CD4-positive, alpha-beta T cell treated with Interleukin-21 for 1 hour (primary cell): ENCODE measurements at regions not wholly inside any gene's neighbourhood (a gene's known extent, or its start where the extent isn't known, plus 50 kb on each side); places are given as distances from the start of the nearest gene placed in this dataset.

Experiments
- DNase-seq: peaks from one replicate; pipeline ENCODE4 v3.0.0-alpha.2; 2020

DNA sequence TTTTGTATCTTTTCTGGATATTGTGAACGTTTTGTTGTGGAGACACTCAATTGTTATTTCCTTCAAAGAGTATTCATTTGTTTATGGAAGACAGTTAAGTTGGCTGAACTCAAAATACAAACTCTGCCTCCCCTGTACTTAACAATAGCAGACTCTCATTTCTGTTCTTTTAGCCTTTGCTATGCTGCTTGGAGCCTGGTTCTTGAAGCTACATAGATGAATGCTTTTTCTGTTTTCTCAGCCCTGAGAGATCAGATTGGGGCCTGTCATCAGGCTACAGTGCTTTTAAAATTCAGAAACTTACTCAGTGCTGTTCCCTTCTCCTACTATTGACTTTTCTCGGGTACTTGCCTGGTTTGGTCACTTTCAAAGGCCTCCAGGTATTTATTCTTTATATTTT, 215.7 kb upstream of the LYPLAL1 start:
- no peak for DNase-seq

DNA sequence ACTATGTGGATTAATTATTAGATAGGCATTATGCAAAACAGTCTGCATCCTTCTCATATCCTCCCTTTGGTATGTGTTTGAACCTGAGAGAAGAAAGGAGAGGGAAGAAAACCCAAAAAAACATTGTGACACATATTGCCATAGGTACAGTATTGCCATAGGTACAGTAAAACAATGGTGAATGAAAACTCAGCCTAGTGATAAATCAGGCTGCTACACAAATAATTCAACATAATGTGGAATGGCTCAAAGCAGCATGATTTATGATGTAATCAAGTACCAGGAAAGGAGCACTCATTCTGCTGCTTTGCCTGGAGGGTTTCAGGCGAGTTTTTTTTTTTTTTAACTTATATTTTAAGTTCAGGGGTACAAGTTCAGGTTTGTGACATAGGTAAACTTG, 213.9 kb upstream of the LYPLAL1 start:
- DNase-seq: no peak

DNA sequence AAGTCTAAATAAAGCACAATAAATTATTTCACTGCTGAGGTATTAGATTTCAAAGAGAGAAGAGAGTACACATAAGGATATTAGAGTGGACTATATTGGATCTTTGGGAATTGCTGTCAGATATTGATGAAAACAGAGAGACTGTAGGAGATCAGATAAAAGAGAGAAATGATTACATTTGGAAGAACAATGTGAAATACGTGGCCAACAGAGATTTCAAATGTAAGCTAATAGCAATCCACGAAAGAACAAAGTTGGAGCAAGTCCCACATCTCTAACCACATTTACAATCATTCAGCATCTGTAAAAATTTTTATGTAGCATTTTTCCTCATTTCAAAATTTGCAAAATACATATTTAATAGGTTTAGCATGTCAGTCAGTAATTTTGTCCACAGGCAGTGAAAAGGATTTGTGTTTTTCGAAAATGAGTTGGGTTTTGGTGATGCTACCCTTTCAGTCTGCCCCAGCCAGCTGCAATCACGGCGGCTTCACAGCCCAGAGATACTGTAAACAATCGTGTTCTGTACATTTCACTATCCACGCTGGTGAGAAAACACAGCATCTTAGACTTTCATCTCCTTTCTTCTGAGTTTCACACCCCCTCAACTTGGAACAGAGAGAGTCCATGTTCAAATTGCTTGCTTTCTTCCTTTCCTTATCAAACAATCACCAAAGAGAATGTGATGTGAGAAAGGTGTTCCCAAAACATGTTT, 209.1 kb upstream of the LYPLAL1 start:
- DNase-seq: no peak

DNA sequence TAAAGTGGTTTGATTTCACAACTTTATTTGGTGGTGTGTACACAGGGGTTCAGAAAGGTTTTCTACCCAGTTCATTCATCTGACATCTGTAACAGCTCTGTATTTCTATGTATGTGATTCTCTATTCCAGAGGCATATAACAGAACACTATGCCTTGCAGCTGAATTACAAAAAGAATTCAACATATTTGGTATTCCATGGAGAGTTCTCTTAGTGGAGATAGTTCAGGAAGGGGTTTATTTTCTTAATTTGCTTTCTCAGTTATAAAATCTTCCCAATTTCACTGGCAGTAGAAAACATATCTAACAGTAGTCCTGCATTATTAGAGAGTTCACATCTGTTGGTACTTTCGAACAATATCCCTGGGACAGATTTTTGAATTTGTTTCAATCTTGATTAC, 207.9 kb upstream of the LYPLAL1 start:
- no peak for DNase-seq

DNA sequence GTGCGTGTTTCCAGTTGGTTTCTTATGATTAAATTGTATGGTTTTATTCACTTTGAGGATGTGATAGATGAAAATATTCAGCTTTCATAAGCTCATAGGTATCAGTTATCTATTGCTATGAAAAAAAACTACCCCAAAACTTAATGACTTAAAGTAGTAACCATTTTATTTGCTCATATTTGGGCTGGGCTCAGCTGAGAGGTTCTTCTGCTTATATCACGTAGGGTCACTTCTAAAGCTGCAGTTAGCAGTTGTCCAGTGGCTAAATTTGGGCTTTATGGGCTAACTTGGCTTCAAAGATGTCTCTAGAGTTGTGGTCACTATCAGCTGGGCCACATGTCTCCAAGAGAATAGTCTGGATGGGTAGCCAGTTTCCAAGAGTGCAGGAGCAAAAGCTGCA, 206.4 kb upstream of the LYPLAL1 start:
- DNase-seq: no peak

DNA sequence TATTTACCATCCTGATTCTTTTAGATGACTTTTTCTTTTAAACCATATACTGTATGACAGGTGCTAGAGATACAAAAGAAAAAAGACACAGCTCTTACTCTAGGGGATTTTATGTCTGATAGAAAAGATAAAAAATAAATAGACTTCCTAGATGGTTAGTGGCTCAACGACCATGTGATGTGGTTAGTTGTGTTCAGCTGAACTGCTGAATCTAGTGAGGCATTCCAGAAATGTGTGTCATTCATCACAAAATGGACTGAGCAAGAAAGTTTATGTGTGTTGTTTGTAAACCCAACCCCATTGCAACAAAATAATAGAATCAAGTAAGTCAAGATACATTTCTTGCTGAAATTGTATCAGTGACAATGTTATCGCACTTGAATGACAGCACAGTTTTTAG, 205.8 kb upstream of the LYPLAL1 start:
- no peak for DNase-seq

DNA sequence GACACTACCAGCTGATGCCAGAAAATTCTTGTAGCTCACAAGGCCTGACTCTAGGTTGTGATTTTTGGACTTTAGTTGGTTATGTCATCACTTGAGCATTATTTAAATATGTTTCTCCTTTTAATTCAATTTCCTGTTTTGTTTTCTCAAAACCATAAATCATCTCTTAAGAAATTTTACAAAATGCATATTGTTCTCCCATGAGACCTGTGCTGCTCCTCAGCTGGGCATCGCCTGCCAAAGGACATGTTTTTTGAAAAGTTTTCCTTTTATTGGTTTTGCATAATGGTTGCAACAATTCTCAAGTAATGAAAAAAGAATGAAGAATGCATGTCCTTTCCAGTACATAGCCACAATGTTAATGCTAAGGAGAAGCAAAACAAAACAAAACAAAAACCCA, 204.7 kb upstream of the LYPLAL1 start:
- no peak for DNase-seq

DNA sequence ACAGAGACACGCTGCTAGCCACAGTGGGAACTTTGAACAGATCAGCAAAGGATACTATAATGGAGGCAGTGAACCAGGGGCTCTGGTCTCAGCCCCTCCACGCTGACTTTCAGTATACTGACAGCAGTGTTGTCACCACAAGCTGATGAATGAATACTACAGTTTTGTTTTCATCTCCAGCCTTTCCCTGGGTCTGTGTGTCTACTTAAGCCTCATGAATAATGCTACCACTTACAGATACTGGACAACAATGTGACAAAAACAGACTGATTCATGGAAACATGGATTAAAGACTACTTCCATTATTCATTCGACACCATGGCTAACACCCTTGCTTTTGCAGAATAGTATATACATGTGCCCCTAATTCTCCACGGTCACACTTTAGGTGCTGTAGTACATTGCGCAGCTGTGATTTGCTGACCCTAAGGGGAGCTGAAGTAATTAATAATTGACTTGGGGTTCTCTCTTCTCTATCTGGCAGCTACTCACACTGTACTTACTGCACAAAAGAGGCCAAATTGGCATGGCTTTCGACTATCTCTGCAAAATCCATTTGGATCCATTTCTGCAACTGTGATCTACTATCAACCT, 203.2 kb upstream of the LYPLAL1 start:
- no peak for DNase-seq

DNA sequence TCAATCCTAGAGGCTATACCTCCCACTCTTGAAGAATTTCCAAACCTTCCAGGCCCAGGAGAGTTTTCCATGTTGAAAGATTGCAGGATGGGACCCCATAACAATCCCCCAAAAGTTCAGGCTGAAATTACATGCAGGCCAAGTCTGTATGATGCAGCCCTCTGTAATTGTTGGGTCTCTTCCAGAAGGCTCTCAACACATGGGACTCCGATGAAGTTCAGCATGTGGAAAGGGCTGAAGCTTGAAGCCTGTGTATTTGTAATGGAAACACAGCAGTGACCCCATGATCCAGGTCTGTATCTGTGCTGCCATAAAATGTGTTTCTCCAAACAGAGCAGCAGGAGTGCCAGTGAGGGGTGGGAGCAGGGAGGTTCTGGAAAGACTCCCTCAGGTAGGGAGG, 202.5 kb upstream of the LYPLAL1 start:
- no peak for DNase-seq

DNA sequence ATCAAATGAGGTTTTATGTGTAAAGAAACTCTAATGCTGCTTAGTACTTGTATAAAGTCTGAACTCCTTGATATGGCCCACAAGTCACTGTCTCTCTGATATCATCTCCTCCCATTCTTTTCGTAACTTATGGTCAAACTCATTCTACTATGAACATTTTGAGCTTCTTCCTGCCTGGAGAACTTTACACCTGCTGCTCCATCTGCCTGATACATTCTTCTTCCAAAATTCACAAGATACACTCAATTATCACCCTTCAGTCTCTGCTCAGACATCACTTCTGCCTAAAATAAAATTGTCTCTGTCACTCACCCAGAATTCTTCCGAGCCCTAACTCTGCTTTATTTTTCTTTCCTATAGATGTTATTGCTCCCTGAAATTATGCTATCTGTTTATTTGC, 192.8 kb upstream of the LYPLAL1 start:
- no peak for DNase-seq

DNA sequence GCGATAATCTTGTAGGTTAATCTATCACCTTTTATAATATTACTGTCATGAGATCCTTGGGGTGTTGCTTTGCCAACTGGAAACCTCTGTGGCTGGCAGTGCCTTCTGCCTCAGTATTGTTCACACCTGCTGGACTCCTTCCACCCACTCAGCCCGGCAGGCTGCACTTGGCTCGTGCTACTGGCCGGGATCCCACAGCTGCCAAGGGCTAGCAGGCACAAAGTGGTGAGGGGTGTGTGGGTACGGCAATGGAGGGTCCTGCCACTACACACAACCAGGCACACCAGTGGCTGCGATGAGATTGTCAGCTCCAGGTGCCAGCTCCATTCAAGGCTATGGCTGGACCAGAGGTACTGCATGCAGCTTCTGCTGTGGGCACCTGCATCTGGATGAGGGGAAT, 191.2 kb upstream of the LYPLAL1 start:
- DNase-seq: no peak

DNA sequence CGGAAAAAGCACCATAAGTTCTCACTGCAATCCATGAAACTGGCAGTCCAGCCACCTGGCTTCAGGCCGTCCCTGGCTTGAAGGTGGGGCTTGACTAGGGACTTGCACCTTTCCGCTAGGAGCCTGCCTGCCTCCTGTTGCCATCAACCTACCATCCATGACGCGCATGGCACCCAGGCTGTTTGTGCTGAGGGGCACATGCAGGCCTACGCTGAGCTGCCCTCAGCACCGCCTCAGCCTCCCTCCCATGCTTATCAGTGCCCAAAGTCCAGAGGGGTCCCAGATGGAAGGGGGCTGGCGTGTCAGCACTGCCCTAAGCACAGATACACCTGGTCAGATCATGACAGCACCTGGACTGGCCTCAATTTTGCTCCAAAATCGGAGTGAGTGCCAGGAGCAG, 190.2 kb upstream of the LYPLAL1 start:
- no peak for DNase-seq

DNA sequence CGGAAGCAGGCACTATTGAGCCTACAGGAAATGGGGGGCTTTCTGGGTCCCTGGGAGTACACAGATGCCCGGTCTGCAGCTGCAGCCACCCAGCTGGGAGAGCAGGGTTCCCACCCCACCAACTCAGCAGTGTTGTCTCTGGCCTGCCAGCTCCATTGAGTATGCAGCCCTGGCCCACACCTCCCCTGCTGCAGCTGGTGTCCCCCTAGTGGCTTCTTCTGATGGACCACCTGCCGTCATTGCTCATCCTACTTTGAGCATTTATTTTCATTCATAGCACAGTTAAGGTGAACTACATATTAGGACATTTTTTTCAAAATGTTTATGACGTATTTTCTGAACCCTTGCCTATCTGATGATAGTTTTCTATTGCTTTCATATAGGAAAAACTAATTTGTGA, 189.8 kb upstream of the LYPLAL1 start:
- DNase-seq: no peak

DNA sequence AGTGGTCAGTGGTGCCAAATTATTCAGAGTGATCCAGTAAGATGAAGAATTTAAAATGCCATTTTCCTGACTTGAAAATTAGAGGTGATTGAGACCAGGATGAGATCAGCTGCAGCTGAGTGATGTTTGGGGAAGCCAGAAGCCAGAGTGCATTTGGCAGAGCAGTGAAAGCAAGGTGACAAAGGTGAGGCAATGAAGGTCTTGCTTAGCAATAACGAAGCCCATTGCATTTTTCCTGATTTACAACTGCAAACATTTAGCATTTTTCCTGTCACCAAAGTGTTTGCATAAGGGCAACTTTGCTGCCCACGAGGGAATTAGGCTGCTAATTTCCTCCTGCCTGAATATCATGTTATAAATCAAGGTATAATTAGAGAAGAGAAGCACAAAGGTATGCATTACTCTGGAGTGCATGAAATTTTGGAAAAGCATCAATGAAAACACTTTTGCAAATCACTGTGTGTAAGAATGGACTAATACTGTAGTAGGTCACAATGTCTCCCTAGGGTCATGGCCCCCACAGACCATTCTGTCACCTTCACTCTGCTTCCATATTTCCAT, 188.2 kb upstream of the LYPLAL1 start:
- DNase-seq: no peak

DNA sequence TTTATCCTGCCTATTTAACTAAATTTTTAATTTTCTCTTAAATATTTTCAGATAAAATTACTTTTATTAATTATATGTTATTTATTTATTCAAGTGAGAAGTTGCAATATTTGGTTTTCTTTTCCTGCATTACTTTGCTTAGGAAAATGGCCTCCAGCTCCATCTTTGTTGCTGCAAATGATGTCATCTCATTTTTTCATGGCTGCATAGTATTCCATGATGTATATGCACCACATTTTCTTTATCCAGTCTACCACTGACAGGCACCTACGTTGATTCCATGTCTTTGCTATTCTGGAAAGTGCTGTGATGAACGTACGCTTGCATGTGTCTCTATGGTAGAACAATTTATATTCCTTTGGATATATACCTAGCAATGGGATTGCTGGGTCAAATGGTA, 186.9 kb upstream of the LYPLAL1 start:
- no peak for DNase-seq

DNA sequence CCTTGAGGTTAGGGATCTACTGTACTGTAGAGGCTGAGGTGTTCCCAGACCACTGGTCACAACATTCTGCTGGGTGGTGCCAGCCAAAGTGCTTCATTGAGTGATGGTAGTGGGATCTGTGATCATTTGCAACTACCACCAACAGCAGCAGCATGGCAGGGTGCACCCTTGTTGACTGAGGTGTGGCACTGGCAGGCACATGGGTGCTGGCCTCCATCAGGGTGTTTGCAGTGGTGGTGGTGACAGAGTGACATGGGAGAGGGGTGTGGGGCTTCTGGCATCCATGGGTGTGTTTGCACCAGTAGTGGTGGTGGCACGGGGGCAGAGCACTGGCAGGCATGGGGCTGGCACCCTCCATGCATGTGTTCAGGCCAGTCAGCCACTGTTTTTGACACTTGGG, 183.7 kb upstream of the LYPLAL1 start:
- no peak for DNase-seq

DNA sequence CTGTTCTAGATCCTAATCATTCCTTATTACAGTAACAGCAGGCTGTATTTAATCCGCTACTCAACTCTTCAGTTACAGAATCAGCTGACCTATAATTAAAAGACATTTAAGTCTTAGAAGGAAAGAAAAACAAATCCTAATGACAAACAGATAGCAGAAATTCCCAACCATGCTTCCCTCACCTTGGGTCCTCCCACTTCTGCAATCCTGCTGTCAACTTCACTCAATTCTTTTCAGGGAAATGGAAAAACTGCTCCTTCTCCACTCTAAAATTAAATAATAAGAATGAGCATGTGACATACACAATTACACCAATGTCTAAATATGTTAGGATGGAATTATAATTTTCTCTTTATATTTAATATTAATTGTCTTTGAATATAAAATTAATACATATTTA, 182.6 kb upstream of the LYPLAL1 start:
- no peak for DNase-seq

DNA sequence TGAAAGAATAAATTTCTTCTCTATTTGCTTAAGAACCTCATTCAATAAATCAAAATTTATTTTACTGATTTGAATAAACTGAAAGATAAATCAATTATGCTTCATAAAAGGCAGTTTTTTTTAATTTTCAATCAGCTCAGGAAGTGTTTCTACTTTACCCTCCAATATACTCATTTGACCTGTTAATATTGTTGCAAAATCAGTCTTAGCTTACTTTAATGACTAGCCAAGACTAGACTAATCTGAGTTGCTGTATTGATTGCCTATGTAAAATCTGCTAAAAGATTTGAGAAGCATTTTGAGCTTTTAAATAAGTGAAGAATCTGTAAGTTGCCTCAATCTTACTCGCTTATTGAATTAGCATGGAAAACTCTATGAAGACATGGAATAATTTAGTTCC, 179.1 kb upstream of the LYPLAL1 start:
- DNase-seq: no peak

DNA sequence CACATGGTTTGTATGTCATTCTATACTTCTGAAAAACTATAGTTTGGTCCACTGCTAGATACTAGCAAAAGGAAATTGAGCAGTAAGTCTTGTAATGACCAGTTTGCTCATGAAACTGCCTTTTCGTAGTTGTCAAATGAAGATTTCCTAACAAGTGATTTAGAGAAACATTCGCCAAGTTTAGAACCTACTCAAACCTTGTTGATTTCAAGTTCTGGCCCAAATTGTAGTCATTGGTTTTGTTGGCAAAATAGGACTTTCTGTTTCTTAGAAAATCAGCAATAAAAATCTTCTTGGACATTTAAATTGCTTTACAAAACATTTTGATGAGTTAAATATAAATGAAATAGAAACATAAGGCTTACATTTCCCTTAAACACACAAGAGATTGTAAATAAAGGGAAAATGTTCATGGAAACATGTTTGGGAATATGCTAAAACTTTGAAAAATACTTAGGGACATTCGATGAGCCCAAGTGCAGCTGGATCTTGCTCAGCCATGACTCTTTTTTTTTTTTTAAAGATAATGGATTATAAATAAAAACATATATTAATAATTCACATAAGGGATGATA, 178.5 kb upstream of the LYPLAL1 start:
- DNase-seq: no peak

DNA sequence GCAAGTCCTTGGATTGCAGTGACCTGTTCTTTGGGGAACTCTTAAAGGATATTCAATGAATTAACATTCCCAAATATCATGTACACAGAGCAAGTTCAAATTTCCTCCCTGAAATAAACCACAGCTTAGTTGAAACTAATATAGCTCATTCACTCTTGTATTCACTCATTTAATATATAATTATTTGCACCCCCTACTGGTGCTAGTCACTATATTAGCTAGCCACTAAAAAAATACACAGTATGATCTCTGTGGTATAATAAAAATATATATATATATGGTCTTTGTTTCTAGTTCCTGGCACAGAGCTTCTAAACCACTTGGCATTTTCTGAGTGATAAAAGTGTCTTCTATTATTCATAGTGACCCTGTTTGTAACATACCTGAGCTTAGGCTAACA, 177.3 kb upstream of the LYPLAL1 start:
- DNase-seq: no peak

DNA sequence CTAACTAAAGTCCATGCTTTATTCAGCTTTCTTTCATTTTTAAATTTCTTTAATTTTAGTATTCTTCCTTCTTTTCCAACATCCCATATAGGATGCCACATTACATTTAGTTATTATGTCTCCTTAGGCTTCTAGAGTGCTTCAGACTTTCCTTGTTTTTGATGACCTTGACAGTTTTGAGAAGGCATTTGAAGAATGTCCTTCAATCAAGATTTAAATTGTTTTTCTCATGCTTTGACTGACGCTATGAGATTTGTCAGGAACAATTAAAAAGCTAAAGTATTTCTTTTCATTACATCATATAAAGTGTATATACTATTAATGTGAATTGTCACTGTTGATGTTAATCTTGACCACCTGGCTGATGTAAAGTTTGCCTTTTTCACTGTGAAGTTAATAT, 173.7 kb upstream of the LYPLAL1 start:
- no peak for DNase-seq

DNA sequence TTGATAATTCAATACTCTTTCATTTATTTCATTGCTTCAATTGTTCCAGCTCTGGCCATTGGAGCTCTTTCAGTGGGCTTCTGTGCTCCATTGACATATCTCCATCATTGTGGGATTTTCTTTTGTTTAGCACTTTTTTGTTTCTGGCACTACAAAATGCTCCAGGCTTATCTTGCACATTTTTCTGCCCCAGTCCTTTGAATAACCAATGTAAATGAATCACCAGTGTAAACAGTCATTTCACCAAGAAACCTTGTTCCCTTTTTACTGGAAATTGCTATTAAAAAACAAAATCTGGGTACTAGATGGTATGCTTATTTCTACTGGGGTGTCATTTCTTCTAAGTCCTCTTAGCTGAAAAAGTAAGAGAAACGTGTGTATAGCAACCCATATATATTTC, 173.0 kb upstream of the LYPLAL1 start:
- no peak for DNase-seq

DNA sequence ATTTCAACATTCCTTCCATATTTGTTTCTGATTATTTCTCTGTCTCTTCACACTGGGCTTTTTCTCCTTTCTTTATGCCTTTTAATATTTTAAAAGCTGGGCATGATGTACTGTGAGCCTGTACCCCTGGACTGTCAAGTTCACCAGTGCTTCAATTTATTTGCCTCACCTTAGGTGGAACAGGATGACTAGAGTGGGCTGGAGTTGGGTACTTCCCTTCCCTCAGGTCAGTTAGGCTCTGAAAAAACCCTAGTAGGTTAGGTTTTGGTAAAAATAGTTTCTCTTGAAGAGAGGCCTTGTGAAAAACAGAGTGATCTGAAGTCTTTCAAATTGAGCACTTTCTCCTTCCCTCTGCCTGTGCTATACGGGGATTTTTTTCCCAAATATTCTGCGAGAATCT, 163.0 kb upstream of the LYPLAL1 start:
- DNase-seq: no peak

DNA sequence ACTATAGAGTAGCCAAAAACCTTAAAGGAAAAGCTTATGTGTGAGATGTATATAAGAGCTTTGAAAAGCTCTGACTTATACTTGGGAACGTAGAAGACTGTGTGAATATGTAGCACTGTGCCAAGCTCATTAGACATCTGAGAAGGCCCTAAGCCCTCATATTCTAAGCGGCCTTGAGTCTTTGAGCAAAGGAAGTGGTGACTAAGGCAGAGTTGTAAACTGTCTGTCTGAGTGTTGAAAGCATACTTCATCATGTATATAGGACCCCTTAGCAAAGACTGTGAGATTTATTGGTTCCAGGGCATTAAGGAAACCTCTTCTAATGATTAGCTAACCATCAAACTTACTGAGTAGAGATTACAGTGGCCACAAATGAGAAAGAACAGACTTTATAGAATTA, 153.3 kb upstream of the LYPLAL1 start:
- DNase-seq: no peak

DNA sequence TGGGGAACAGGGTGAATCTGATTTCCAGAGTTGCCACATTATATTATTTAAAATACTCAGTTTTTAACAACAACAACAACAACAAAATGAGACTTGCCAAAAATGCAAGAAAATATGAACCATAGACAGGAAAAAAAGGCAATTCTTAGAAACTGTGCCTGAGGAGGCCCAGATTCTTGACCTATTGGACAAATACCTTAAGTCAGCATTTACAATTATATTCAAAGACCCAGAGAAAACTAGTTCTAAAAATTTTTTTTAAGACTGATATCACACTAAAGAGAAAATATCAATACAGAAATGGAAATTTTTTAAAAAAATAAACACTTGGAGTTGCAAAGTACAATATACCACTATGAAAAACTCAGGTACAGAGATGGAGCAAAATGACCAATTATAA, 152.8 kb upstream of the LYPLAL1 start:
- no peak for DNase-seq
